HG03460 (cell line): ENCODE measurements at regions not wholly inside any gene's neighbourhood (a gene's known extent, or its start where the extent isn't known, plus 50 kb on each side); places are given as distances from the start of the nearest gene placed in this dataset.

ENCODE experiments used
- ATAC-seq: cut with Tn5 transposase; IDR thresholded peaks from one replicate; pipeline ENCODE4 v1.9.1; 2021; ENCODE audit not compliant: unreplicated experiment

DNA sequence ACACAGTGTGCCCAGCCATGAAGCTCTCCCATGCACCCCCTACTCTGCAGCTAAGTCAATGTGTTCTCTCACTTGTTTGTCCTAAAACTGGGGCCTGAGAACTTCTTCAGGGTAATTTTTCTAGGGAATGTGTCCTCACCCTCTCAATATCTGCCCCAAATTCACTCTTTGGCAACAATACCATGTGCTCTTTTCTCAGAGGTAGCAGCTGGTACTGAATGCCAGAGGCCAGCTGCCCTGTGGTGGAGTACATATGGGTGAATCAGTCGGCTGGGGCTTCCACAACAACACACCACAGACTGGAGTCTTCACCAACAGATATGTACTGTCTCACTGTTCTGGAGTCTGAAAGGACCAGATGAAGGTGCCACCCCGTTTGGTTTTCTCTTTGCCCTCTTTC lies 97.7 kb upstream of the TOP3B start:
- no peak for ATAC-seq

DNA sequence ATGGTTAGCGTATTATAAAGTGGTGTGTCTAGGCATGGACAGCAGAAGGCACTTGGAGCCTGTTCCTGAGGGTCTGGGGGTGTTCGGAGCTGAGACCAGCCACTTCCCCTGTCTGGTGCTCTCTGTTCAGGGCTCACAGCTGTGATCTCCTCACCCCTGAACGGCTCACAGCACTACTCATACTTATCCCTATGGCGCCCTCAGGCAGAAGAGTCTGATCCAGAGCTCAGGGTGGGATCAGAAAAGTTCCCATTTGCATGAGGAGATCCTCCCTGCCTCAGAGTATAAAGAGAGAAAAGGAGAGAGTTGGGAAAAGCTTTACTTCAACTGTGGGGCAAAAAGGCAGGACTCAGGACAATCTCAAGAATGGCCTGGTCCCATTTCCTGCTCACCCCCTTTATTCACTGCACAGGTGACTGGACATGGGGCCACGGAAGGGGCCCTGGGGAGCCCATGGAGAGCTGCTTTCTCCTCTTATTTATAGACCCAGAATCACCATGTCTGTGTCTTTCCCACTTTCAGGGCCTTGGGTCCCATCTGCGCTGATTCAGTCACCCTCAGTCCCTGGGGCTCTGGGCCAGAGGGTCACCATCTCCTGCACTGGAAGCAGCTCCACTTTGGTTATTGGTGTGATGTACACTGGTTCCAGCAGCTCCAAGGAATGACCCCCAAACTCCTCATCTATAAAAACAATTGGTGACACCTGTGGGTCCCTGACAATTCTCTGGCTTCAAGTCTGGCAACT lies 97.0 kb upstream of the TOP3B start:
- ATAC-seq, result no peak

DNA sequence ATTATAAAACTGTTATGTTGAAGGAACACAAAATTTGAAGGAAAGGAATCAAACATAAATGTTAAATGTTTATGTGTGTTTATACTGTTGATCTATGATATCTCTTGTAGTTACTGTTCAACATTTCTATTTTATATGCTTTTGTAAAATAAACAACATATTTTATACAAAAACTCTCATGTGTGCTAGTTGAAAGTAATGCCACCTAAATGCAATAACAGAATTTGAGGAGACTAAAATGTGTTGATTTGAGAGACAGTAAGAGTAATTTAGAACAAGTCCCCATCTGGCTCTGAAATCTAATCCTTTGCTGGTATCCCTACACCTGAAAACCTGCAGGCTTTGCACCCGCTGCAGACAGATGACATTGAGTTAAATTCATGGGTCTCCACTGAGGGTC lies 95.7 kb upstream of the TOP3B start:
- no peak for ATAC-seq

DNA sequence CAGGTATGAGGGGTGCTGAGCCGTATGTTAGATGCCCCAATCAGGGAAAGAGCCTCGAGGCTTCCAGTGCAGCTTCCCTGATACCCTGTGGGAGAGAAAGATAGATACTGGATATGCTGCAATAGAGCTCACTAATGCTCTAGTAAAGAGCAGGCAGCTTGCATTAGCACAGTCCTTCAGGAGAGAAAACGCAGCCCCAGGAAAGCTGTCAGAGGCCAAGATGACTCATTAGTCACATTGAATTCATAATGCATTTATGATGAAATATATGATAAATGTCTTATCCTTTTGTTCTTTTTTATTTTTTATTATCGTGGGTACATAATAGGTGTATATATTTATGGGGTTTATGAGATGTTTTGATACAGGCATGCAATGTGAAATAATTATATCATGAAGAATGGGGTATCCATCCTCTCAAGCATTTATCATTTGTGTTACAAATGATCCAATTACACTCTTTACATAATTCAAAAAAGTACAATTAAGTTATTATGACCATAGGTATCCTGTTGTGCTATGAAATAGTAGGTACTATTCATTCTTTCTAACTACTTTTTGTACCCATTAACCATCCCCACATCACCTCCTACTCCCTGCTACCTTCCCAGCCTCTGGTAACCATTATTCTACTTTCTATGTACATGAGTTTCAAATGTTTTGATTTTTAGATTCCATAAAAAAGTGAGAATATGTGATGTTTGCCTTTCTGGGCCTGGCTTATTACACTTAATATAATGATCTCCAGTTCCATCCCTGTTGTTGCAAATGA lies 94.5 kb upstream of the TOP3B start:
- ATAC-seq, result no peak

DNA sequence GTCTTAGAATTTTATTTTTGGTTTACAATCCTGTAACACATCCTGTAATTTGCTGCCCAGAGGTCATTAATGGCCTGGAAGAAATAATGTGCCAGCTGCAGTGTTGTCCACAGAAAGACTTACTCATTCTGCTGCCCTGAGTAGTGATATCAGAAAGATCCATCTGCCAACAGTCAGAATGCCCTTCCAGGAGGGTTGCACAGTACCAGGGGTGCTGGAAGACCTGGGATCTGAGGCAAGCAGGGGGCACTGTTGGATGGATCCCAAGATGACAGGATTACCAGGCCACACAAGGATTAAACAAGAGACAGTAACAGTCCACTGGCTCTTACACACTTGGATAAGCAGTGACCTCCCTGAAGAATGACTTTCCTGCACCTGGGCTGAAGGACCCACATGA lies 93.8 kb upstream of the TOP3B start:
- ATAC-seq, result no peak

DNA sequence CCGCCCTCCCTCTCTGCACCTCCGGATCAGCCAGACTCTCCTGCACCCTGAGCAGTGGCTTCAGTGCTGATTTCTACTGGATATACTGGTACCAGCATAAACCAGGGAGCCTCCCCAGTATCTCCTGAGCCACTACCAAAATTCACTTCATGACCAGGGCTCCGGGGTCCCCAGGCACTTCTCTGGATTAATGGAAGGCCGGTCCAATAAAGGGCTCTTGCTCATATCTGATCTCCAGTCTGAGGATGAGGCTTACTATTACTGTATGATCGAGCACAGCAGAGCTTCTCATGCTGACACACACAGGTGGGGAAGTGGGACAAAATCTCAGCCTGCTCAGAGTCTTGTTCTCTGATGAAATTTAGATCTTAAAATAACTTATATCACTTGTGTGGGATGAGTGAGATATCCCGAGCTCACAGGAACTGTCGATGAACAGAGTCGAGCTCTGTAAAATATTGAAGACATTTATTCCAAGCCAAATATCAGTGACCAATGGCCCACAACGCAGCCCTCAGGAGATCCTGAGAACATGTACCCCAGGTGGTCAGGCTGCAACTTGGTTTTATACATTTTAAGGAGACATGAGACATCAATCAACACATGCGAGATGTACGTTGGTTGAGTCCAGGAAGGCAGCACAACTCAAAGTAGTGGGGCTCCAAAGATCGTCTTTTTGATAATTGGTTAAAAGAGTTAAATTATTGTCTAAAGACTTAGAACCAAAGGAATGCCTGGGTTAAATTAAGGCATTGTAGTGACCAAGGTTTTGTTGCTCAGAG lies 93.0 kb upstream of the TOP3B start:
- ATAC-seq, result no peak

DNA sequence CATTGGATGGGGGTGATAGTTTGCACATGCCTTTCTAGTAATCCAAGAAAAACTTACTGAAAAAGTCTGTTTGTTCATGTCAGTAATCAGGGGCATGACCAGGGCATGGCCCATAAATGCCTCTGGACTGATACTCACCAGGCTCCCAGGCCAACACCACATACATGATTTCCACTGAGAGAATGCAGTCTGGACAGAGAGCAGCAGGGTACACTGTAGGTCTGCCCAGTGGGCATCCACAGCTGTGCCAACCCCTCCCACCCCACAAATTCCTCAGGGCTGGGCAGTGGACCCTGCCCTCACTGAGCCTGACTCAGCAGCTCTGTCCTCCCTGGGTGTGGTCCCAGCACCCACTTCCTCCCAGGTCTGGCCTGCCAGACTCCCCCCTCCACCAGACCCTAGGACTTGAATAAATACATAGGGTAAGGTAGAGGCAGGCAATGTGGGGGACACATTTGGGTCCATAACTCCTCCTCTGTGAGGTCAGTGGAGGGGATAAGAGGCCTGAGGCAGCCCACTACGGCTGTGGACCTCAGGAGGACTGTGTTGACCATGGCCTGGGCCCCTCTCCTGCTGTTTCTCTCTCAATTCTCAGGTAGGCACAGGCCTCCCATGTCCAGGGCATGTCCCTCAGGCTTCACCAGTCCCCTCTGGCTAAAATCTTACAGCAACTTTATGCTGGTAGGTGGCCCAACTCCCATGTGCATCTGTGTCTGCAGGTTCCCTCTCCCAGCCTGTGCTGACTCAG lies 92.2 kb upstream of the TOP3B start:
- no peak for ATAC-seq

DNA sequence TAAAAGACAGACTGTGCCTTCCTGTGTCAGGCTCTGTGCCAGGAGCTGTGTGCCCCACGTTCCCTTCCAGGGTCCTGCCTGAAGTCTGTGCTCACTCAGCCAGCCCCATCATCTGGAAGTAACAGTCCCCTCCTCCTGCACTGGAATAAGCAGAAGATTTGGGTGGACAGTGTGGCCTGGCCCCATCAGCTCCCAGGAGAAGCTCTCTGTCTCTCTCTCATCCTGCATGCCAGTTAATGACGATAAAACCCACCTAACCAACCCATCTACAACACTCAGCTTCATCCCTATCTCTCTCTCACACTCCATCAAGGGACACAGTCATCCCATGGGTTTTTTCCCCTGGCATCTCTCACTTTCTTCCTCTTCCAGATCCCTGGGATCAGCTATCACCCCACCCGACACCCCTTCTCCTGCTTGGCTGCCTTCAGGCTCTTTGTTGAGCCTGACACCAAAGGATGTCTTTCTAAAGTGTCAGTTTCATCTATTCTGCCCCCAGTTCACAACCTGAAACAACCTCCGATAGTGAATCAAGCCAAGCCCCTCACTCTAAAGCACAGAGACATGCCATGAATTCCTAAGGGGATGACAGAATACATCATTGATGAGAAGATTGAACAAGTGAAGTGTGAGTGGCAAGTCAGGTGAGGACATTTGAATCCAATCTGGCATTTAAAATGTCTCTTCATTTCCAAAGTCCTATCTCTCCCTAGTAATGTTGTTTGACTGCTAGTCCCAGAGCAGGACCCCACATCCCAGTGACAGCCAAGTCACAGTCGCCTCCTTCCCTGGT lies 91.4 kb upstream of the TOP3B start:
- no peak for ATAC-seq

DNA sequence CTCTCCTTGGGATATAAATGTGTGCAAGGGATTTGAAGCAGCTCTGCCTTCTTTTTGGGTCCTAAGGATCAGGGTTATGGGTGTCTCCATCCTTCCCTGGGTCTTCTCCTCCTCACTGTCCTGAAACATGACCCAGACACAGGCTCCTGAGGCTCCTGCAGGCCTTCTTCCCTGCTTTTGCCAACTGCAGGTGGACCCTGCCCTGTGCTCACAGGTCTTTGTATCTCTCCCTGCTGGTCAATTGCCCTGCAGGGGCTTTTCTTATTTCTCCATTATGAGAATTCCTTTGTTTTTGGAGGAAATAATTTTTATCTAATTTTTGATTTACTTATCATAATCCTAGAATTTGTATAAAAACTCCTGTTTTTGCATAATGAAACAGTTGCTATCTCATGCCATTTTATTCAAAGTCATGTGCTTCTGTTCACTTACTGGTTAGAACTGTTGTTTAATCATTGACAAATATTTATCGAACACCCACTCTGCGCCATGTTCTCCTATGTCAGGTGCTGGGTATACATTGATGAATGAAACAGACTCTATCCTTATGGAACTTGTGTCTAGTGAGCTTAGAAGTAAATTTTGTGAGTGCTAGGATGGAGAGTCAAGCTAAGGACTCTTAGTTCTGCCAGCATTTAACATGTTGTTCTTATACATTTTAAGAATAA lies 89.7 kb upstream of the TOP3B start:
- ATAC-seq, result no peak

DNA sequence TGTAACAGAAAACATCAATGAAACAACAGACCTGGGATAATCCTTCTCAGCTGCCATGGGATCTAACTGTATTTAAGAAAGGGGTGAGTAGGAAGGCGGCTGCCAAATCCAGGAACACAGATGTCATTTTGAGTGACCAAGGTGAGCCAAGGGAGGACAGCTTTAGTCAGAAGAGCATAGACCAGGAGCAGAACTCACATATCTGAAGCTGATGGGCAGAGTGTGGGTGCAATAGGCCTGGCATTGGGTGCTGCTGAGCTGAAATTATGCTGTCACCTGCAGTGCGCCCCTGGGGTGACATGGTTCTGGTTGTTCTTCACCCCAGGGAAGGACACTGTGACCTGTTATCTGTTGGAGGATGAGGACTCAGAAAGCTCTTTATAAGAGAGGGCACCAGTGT lies 88.9 kb upstream of the TOP3B start:
- ATAC-seq, result no peak

DNA sequence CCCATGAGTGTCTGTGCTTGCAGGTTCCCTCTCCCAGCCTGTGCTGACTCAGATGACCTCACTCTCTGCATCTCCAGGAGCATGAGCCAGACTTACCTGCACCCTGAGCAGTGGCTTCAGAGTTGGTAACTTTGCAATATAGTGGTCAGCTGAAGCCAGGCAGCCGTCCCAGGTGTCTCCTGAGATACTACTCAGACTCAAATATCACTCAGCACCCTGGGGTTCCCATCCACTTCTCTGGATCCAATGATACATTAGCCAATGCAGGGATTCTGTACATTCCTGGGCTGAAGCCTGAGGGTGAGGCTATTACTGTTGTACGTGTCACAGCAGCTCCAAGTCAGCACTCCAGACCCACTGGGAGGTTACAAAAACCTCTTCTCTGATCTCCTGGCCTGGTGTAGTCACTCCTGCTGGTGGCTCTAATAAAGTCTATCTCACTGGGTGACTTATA lies 87.8 kb upstream of the TOP3B start:
- no peak for ATAC-seq

DNA sequence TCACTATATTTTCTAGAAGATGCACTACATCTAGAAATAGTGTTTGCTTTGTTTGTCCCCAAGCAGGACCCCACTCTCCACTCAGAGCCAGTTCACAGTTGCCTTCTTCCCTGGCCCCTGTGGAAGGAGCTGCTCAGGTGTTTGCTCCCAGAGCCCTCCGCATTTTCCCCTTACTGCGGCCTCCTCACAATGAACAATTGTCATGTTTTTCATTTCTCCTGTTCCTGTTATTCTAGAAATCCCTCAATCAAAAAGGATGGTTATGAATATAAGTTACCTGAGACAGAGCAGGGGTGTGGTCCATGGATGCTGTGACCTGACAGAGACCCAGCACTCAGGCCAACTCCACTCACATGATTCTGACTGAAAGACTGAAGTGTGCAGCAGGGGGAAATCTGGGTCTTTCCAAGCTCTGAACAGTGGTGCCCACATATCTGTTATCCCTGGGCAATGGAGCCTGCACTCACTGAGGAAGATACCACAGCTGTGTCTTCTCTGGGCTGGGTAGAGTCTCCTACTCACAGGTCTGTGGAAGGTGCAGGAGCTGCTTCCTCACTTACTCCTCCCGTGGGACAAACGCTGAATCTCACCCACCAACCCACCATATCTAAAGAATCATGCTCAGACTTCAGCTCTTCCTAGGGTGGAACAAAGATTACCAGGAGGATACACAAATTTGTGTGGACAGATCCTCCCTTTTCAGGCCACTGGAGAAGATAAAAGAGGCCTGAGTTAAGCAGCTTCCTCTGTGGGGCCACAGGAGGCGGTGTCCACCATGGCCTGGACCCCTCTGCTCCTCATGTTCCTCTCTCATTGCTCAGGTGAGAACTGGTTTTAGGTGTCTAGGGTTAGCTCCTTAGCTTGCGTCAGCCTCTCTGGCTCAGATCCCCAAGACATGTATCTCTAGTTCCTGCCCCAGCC lies 87.1 kb upstream of the TOP3B start:
- no peak for ATAC-seq

DNA sequence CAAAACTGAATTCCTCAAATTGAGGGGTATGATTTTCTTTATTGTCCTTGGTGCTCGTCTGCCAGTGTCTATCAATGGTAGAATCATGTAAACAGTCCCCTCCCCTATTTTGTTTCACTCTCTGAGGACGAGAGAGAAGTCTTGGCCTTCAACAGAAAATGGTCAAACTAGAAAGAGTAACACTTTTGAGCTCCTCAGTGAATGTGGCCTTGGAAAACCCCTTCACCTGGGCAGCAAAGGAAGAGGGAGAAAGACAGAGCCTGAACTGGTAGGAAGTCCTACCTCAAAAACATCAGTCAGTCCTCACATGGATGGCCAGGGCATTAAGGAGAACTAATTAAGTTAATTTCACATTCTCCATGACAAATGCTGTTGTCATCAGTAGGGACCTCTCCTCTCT lies 86.1 kb upstream of the TOP3B start:
- ATAC-seq, result no peak

DNA sequence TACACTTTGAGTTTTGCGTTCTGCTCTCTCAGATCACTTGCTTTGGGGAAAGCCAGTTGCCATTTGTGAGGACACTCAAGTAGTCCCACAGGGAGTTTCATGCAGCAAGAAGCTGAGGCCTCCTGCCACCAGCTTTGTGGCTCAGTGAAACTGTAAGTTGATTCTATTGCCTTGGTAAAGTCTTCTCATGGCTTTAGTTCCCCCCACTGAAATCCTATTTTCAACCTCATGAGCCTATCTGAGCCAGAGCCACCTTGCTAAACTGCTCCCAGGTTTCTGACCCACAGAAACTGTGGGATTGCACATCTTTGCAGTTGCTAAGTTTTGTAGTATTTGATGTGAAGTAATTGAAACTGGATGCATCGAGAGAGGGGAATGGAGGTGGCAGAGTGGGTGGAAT lies 85.4 kb upstream of the TOP3B start:
- no peak for ATAC-seq

DNA sequence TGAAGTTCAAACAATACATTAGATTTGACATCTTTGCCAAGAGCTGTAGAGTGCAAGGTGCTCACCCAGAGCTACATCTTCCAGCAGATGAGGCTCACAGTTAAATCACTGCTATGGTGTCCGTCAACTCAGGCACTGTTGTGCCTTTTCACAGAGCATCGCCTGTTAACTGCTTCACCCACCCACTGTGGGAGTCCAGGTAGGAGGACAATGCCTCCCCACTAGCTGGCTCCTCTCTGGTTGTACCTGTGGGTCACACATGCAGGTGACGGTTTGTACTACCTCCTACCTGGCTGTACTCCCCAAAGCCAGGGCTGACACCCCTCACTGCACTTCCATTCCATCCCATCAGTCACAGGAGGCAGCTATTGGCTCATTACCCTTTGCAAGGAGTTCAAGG lies 84.6 kb upstream of the TOP3B start:
- no peak for ATAC-seq

DNA sequence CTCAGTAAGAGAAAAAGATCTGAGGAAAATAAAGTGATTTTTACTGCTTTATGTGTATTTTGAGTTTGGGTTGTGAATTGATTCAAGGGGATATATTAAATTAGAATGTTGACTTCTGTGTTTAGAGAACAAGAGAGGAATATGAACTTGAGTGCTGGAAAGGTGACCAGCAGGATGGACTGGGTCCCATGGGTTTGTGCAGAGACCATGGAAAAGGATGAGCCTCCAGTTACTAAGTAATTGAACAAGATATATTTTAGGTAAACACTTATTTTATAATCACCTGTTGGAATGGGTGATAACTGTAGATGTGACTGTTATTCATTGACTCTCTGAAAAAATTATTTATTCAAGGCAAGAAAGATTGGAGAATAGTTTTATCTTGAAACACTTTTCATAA lies 82.0 kb upstream of the TOP3B start:
- ATAC-seq, result no peak

DNA sequence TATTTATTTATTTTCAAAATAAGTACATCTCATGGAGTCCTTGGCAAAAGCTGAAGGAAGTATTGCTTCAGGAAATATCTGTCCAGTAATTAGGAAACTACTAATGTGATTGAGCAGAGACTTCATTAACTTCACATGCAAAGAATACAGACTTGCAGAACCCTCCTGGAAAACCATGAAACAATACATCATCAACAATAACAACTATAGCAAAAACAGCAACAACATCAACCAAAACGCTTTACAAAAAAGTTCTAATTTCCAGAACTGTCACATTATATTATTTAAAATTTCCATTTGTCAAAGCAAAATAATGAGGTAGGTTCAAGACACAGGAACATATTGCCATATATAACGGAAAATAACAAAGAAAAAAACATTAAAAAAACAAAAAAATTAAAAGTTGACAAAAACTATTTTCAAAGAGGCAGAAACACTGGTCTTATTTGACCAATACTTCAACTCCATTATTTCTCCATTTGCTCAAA lies 79.8 kb upstream of the TOP3B start:
- no peak for ATAC-seq
